SK-N-SH treated with all-trans-retinoic acid at 6 μM for 48 hours (cell line): ENCODE measurements at regions not wholly inside any gene's neighbourhood (a gene's known extent, or its start where the extent isn't known, plus 50 kb on each side); places are given as distances from the start of the nearest gene placed in this dataset.

ENCODE experiments used
- ARNTL ChIP-seq: fragments of 450-650 bp; formaldehyde crosslinking; IDR thresholded peaks from 2 replicates; pipeline ENCODE4 v1.5.0; 2020; ENCODE audit warnings: low read depth, mild to moderate bottlenecking, moderate library complexity, borderline replicate concordance
- CSRNP3 ChIP-seq: fragments of 250-450 bp; sonication (Bioruptor Pico); IDR thresholded peaks from 2 replicates; pipeline ENCODE4 v1.5.1; 2021; ENCODE audit warnings: mild to moderate bottlenecking, moderate library complexity
- ESRRG ChIP-seq: fragments of 250-450 bp; sonication (Bioruptor Pico); IDR thresholded peaks from 2 replicates; pipeline ENCODE4 v1.6.1; 2021; ENCODE audit warnings: mild to moderate bottlenecking
- GLIS3 ChIP-seq: fragments of 250-450 bp; sonication (Bioruptor Pico); IDR thresholded peaks from 2 replicates; pipeline ENCODE4 v1.5.0; 2020; ENCODE audit warnings: mild to moderate bottlenecking, moderate library complexity
- OSR1 ChIP-seq: fragments of 250-450 bp; sonication (Bioruptor Pico); IDR thresholded peaks from 2 replicates; pipeline ENCODE4 v1.8.0; 2022; ENCODE audit warnings: moderate library complexity, mild to moderate bottlenecking, inconsistent platforms
- PPARA ChIP-seq: fragments of 250-450 bp; sonication (Bioruptor Pico); IDR thresholded peaks from 2 replicates; pipeline ENCODE4 v1.5.0; 2020; ENCODE audit warnings: mild to moderate bottlenecking, borderline replicate concordance
- SNAI2 ChIP-seq: fragments of 250-450 bp; sonication (Bioruptor Pico); IDR thresholded peaks from 2 replicates; pipeline ENCODE4 v1.5.0; 2020; ENCODE audit warnings: mild to moderate bottlenecking, moderate library complexity
- TCF4 ChIP-seq: fragments of 250-450 bp; sonication (Bioruptor Pico); IDR thresholded peaks from 2 replicates; pipeline ENCODE4 v1.8.0; 2021; ENCODE audit warnings: mild to moderate bottlenecking, moderate library complexity, borderline replicate concordance
- ZFP3 ChIP-seq: fragments of 250-450 bp; sonication (Bioruptor Pico); IDR thresholded peaks from 2 replicates; pipeline ENCODE4 v1.5.0; 2020; ENCODE audit warnings: mild to moderate bottlenecking, moderate library complexity
- ZNF70 ChIP-seq: fragments of 450-650 bp; formaldehyde crosslinking; IDR thresholded peaks from 2 replicates; pipeline ENCODE4 v1.5.0; 2020; ENCODE audit warnings: mild to moderate bottlenecking, moderate library complexity
- ZNF8 ChIP-seq: fragments of 450-650 bp; formaldehyde crosslinking; IDR thresholded peaks from 2 replicates; pipeline ENCODE4 v1.5.0; 2020; ENCODE audit warnings: mild to moderate bottlenecking, moderate library complexity
- TF ChIP-seq, protein P1 (sequence below): fragments of 250-450 bp; sonication (Bioruptor Pico); IDR thresholded peaks from 2 replicates; pipeline ENCODE4 v1.8.0; 2020; ENCODE audit warnings: mild to moderate bottlenecking, moderate library complexity, borderline replicate concordance
- TF ChIP-seq, protein P2 (sequence below): fragments of 250-450 bp; sonication (Bioruptor Pico); IDR thresholded peaks from 2 replicates; pipeline ENCODE4 v1.5.1; 2020; ENCODE audit warnings: low read depth, mild to moderate bottlenecking, moderate library complexity

DNA sequence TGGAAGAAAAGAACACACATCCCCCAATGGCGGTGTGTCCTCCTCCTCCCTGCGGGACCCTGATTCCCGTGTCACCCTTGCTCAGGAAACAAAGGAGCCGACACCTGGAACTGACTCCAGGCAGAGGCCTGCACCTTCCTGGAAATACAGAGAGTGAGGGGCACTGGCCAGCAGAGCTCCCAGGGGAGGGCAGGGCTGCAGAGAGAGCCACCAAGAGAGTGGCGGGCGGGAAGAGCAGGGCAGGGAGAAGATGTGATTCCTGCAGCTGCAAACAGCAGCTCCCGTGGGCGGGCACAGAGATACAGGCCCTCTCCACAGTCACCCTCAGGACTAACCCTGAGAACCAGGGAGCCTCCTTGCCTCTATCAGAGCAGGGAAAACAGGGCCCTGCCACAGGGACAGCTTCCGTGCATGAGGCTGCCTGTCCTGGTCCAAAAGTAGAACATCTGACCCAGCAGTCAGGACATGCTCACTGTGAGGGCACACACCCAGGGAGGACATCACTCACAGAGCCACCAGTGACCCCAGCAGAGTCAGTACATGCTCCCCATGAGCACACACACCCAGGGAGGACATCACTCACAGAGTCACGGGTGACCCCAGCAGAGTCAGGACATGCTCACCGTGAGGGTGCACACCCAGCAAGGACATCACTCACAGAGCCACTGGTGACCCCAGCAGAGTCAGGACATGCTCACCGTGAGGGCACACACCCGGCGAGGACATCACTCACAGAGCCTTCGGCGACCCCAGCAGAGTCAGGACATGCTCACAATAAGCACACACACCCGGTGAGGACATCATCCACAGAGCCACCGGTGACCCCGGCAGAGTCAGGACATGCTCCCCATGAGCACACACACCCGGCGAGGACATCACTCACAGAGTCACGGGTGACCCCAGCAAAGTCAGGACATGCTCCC is 193.1 kb downstream of the DLL1 start:
- TF ChIP-seq, protein P1, sequence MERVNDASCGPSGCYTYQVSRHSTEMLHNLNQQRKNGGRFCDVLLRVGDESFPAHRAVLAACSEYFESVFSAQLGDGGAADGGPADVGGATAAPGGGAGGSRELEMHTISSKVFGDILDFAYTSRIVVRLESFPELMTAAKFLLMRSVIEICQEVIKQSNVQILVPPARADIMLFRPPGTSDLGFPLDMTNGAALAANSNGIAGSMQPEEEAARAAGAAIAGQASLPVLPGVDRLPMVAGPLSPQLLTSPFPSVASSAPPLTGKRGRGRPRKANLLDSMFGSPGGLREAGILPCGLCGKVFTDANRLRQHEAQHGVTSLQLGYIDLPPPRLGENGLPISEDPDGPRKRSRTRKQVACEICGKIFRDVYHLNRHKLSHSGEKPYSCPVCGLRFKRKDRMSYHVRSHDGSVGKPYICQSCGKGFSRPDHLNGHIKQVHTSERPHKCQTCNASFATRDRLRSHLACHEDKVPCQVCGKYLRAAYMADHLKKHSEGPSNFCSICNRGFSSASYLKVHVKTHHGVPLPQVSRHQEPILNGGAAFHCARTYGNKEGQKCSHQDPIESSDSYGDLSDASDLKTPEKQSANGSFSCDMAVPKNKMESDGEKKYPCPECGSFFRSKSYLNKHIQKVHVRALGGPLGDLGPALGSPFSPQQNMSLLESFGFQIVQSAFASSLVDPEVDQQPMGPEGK (CRISPR knock-in tag) = no peak
- no peak for TF ChIP-seq SNAI2 (CRISPR knock-in tag)
- TF ChIP-seq, protein P2, sequence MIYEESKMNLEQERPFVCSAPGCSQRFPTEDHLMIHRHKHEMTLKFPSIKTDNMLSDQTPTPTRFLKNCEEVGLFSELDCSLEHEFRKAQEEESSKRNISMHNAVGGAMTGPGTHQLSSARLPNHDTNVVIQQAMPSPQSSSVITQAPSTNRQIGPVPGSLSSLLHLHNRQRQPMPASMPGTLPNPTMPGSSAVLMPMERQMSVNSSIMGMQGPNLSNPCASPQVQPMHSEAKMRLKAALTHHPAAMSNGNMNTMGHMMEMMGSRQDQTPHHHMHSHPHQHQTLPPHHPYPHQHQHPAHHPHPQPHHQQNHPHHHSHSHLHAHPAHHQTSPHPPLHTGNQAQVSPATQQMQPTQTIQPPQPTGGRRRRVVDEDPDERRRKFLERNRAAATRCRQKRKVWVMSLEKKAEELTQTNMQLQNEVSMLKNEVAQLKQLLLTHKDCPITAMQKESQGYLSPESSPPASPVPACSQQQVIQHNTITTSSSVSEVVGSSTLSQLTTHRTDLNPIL = no peak
- no peak for TF ChIP-seq ZNF70
- TF ChIP-seq GLIS3 (CRISPR knock-in tag) = no peak
- TF ChIP-seq TCF4 (CRISPR knock-in tag) = no peak
- TF ChIP-seq ZFP3 = no peak
- no peak for TF ChIP-seq ARNTL (CRISPR knock-in tag)
- TF ChIP-seq ZNF8 = no peak
- no peak for TF ChIP-seq CSRNP3 (CRISPR knock-in tag)
- TF ChIP-seq ESRRG (CRISPR knock-in tag) = no peak
- TF ChIP-seq OSR1 = no peak
- TF ChIP-seq PPARA = no peak
